CD4-positive, alpha-beta T cell (primary cell): ENCODE measurements at regions not wholly inside any gene's neighbourhood (a gene's known extent, or its start where the extent isn't known, plus 50 kb on each side); places are given as distances from the start of the nearest gene placed in this dataset.

Source experiments
- ATAC-seq: fragments of 200-7000 bp; cut with Tn5 transposase; one replicate; pipeline ENCODE4 v1.10.0; 2022; ENCODE audit warnings: mild to moderate bottlenecking; ENCODE audit not compliant: poor library complexity
- CTCF ChIA-PET: fragments of 350-600 bp; sonication (Branson Sonifier 250); formaldehyde crosslinking; loops from one replicate; lab custom pipeline; 2021; ENCODE audit warnings: antibody characterized with exemption, inconsistent platforms; lab: Charles Lee
- POLR2A ChIA-PET: fragments of 350-600 bp; sonication (Branson Sonifier 250); formaldehyde crosslinking; loops from one replicate; lab custom pipeline; 2021; ENCODE audit warnings: antibody characterized with exemption, inconsistent platforms; lab: Charles Lee
- DNase-seq, 14 experiments: peaks; one replicate each; pipeline ENCODE4 v3.0.0-alpha.2; 2013 to 2020; ENCODE audit warnings: mixed read lengths in 2 of 14
- H3K27ac ChIP-seq, 2 donors: one replicate each; pipeline versions ENCODE4 v1.5.1 to v1.7.0; 2013; ENCODE audit warnings: low read length in 2 of 2, low read depth in 1 of 2, mild to moderate bottlenecking in 1 of 2
- H3K27me3 ChIP-seq, 2 experiments: 1 replicate in 1 of 2; 2 replicates in 1 of 2; pipeline versions ENCODE4 v1.6.1 to v1.7.0; 2013; ENCODE audit warnings: low read length in 2 of 2, control low read depth in 1 of 2, mild to moderate bottlenecking in 1 of 2, moderate library complexity in 1 of 2; ENCODE audit not compliant: insufficient read depth in 2 of 2, control insufficient read depth in 1 of 2
- H3K36me3 ChIP-seq: one replicate; pipeline ENCODE4 v1.6.1; 2013; ENCODE audit warnings: low read length, control low read depth; ENCODE audit not compliant: insufficient read depth
- H3K4me1 ChIP-seq: one replicate; pipeline ENCODE4 v1.6.1; 2013; ENCODE audit warnings: low read length, control low read depth; ENCODE audit not compliant: insufficient read depth
- H3K4me3 ChIP-seq: one replicate; pipeline ENCODE4 v1.5.1; 2013; ENCODE audit warnings: mild to moderate bottlenecking, low read length, moderate library complexity
- H3K9me3 ChIP-seq, 2 experiments: 1 replicate in 1 of 2; 2 replicates in 1 of 2; pipeline versions ENCODE4 v1.6.1 to v1.7.0; 2013; ENCODE audit warnings: low read length in 2 of 2, mild to moderate bottlenecking in 2 of 2, control low read depth in 1 of 2, moderate library complexity in 1 of 2; ENCODE audit not compliant: control insufficient read depth in 1 of 2, insufficient read depth in 1 of 2
- H3K27ac Mint-ChIP-seq: one replicate; pipeline ENCODE4 v1.8.0; 2020; ENCODE audit warnings: mixed read lengths
- H3K27me3 Mint-ChIP-seq: one replicate; pipeline ENCODE4 v1.8.0; 2021; ENCODE audit warnings: mixed read lengths
- H3K36me3 Mint-ChIP-seq: one replicate; pipeline ENCODE4 v1.8.0; 2021; ENCODE audit warnings: low read depth, mixed read lengths
- H3K4me1 Mint-ChIP-seq: one replicate; pipeline ENCODE4 v1.8.0; 2021; ENCODE audit warnings: low read depth, mixed read lengths
- H3K4me3 Mint-ChIP-seq: one replicate; pipeline ENCODE4 v1.8.0; 2020; ENCODE audit warnings: mild to moderate bottlenecking, mixed read lengths
- H3K9me3 Mint-ChIP-seq: one replicate; pipeline ENCODE4 v1.8.0; 2020; ENCODE audit warnings: mixed read lengths
- CTCF ChIP-seq: fragments of 200-600 bp; IDR thresholded peaks from one replicate; pipeline ENCODE4 v1.8.0; 2022; ENCODE audit warnings: antibody characterized with exemption, mild to moderate bottlenecking
- intact Hi-C, 2 experiments: fragments of 100-400 bp; cut with DNase I in 1 of 2; cut with micrococcal nuclease in 1 of 2; formaldehyde crosslinking; loops; one replicate each; pipeline versions ENCODE4 v1.15.1 to v1.9.0; 2023 to 2025; cut with DNase I, micrococcal nuclease

DNA sequence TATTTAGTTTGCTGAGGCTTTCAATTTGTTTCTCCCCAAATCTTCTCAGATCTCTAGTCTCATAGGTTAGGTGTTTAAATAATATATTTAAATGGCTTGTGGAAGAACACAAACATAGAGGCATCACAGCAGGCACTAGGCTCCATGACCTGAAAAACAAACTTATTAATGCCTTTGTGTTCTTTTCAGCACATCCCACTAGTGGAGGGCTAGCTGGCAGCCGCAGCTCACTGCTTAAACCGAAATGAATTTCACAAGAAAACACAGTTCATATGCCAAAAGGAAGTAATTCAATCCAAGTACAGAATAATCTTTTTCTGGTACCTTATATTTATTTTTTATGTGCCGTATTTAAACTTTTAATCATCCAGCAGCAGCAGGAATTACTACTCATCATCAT lies 382.5 kb downstream of the PLK2 start:
- H3K27me3 ChIP-seq = no peaks in the 10 kb centered on the region
- Mint-ChIP-seq H3K9me3 (no peaks in the 10 kb centered on the region), H3K27me3 (no peaks in the 10 kb centered on the region), H3K27ac (no peak overlapping the region), H3K4me3 (no peak overlapping the region), H3K4me1 (no peaks in the 10 kb centered on the region), H3K36me3 (no peaks in the 10 kb centered on the region)
- H3K27ac ChIP-seq = no peak overlapping the region
- H3K9me3 ChIP-seq = no peaks in the 10 kb centered on the region
- TF ChIP-seq CTCF = no peak
- ATAC-seq = no peak
- no peak overlapping the region for H3K4me3 ChIP-seq
- ChIA-PET POLR2A (no interaction called here), CTCF (no interaction called here)
- H3K4me1 ChIP-seq = no peaks in the 10 kb centered on the region
- intact Hi-C loops = no loop called here
- no peak for DNase-seq
- H3K36me3 ChIP-seq = no peaks in the 10 kb centered on the region

DNA sequence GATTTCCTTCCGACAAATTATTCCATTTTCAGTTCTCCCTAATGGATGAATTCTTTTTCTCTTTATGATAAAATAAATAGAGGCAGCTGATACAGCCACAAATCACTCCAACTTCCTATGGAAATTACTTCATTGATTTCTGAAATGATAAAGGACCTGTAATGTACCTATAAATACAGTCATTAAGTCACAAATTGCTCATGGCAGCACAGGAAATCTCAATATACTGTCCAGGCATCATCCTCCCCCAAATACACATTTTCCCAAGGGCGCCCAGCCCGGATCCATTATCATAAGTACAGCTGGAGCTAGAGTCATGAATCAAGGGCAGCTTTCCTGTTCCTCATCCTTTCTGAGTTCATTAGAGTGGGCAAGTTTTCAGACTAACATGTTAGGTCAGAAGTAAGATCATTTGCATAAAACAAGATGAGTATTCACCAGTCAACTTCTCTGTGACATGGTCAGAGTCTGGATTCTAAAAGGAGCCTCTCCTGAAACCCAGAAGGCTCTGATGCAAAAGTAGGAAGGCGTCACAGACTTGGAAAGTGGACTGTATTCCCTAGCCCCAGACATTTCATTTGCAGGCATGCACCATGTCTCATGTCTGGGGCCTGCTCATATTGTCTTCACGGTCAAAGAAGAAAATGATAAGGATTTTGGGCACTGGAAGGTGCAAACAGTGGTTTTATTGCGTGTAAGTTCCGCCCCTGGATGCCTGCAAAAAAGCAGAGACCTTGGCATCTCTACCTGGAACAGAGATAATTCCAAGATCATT lies 383.2 kb downstream of the PLK2 start:
- intact Hi-C loops = no loop called here
- Histone ChIP-seq H3K27me3 (no peaks in the 10 kb centered on the region), H3K27ac (no peak overlapping the region), H3K4me3 (no peak overlapping the region), H3K36me3 (no peaks in the 10 kb centered on the region), H3K9me3 (no peaks in the 10 kb centered on the region), H3K4me1 (no peaks in the 10 kb centered on the region)
- ChIA-PET POLR2A (no interaction called here), CTCF (no interaction called here)
- no peaks in the 10 kb centered on the region for H3K9me3 Mint-ChIP-seq
- no peaks in the 10 kb centered on the region for H3K4me1 Mint-ChIP-seq
- no peak overlapping the region for H3K4me3 Mint-ChIP-seq
- DNase-seq (no peak), ATAC-seq (no peak)
- no peaks in the 10 kb centered on the region for H3K27me3 Mint-ChIP-seq
- no peak for TF ChIP-seq CTCF
- no peaks in the 10 kb centered on the region for H3K36me3 Mint-ChIP-seq
- no peak overlapping the region for H3K27ac Mint-ChIP-seq

- no peak overlapping the region for H3K27ac ChIP-seq
- no peaks in the 10 kb centered on the region for H3K27me3 Mint-ChIP-seq
- POLR2A ChIA-PET = no interaction called here
- ATAC-seq (no peak), DNase-seq (no peak)
- no peak overlapping the region for H3K4me3 Mint-ChIP-seq
- H3K36me3 Mint-ChIP-seq = no peaks in the 10 kb centered on the region
- no peaks in the 10 kb centered on the region for H3K36me3 ChIP-seq
- no peak overlapping the region for H3K4me3 ChIP-seq
- H3K27ac Mint-ChIP-seq = no peak overlapping the region
- H3K4me1 Mint-ChIP-seq = no peaks in the 10 kb centered on the region
- CTCF ChIA-PET = no interaction called here
- no peaks in the 10 kb centered on the region for H3K4me1 ChIP-seq
- TF ChIP-seq CTCF = no peak
- H3K27me3 ChIP-seq = no peaks in the 10 kb centered on the region
- no peaks in the 10 kb centered on the region for H3K9me3 Mint-ChIP-seq
- intact Hi-C loops = no loop called here
- H3K9me3 ChIP-seq = no peaks in the 10 kb centered on the region
These were observed 384.0 kb downstream of the PLK2 start for GRCh38 chr5:58075907-58076306.
